ENCODE measurements at regions not wholly inside any gene's neighbourhood (a gene's known extent, or its start where the extent isn't known, plus 50 kb on each side); places are given as distances from the start of the nearest gene placed in this dataset.

DNA sequence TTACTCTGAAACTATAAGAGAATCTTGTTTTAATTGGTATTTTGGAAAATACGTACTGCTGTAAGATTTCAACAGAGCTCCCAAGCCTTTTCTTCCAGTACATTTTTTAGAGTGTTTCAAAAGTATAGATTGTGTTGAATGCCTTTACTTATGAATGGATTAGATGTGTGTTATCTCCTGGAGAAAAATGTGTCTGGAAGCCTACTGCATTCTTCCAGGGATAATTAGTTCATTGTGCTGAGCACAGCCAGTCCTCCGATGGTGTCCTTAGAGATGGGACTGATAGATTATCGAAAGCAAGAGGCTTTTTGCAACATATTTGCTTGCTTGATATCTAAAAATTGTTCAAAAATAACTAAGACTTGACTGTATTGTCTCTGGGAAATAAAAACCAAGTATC lies 114.2 kb downstream of the PLEKHG1 start:
- TF ChIP-seq, protein P1, sequence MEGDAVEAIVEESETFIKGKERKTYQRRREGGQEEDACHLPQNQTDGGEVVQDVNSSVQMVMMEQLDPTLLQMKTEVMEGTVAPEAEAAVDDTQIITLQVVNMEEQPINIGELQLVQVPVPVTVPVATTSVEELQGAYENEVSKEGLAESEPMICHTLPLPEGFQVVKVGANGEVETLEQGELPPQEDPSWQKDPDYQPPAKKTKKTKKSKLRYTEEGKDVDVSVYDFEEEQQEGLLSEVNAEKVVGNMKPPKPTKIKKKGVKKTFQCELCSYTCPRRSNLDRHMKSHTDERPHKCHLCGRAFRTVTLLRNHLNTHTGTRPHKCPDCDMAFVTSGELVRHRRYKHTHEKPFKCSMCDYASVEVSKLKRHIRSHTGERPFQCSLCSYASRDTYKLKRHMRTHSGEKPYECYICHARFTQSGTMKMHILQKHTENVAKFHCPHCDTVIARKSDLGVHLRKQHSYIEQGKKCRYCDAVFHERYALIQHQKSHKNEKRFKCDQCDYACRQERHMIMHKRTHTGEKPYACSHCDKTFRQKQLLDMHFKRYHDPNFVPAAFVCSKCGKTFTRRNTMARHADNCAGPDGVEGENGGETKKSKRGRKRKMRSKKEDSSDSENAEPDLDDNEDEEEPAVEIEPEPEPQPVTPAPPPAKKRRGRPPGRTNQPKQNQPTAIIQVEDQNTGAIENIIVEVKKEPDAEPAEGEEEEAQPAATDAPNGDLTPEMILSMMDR (conservative IDR thresholded peaks at IDR 0.05), result no peak
- no peak for TF ChIP-seq EZH2 (IDR thresholded peaks at IDR 0.05; ENCODE audit: low read depth)

All from PC-9 (cell line).